ENCODE measurements at regions not wholly inside any gene's neighbourhood (a gene's known extent, or its start where the extent isn't known, plus 50 kb on each side); places are given as distances from the start of the nearest gene placed in this dataset.

GRCh38 chr5:161036296-161036695 lies 184.3 kb upstream of the ATP10B start:
- TF ChIP-seq GATA3 (IDR thresholded peaks at IDR 0.05; ENCODE audit: low read depth, low read length) (no peak), GATA2 (IDR thresholded peaks at IDR 0.05; ENCODE audit: low read depth, low read length) (no peak)

GRCh38 chr5:161034451-161034850 lies 182.4 kb upstream of the ATP10B start:
- TF ChIP-seq GATA2 (IDR thresholded peaks at IDR 0.05; ENCODE audit: low read depth, low read length) = no peak
- TF ChIP-seq GATA3 (IDR thresholded peaks at IDR 0.05; ENCODE audit: low read depth, low read length) = no peak

GRCh38 chr5:161030229-161030628 lies 178.2 kb upstream of the ATP10B start:
- TF ChIP-seq GATA2 (IDR thresholded peaks at IDR 0.05; ENCODE audit: low read depth, low read length) (no peak), GATA3 (IDR thresholded peaks at IDR 0.05; ENCODE audit: low read depth, low read length) (no peak)

- TF ChIP-seq GATA2 (IDR thresholded peaks at IDR 0.05; ENCODE audit: low read depth, low read length) = no peak
- no peak for TF ChIP-seq GATA3 (IDR thresholded peaks at IDR 0.05; ENCODE audit: low read depth, low read length)
Measured at GRCh38 chr5:161027763-161028162, 175.8 kb upstream of the ATP10B start.

- TF ChIP-seq GATA3 (IDR thresholded peaks at IDR 0.05; ENCODE audit: low read depth, low read length) (no peak), GATA2 (IDR thresholded peaks at IDR 0.05; ENCODE audit: low read depth, low read length) (no peak)
Measured at GRCh38 chr5:161023551-161023950, 171.5 kb upstream of the ATP10B start.

- TF ChIP-seq GATA3 (IDR thresholded peaks at IDR 0.05; ENCODE audit: low read depth, low read length) (no peak), GATA2 (IDR thresholded peaks at IDR 0.05; ENCODE audit: low read depth, low read length) (no peak)
Measured at GRCh38 chr5:161022151-161022550, 170.1 kb upstream of the ATP10B start.

GRCh38 chr5:161009817-161010216 lies 157.8 kb upstream of the ATP10B start:
- TF ChIP-seq GATA3 (IDR thresholded peaks at IDR 0.05; ENCODE audit: low read depth, low read length) (no peak), GATA2 (IDR thresholded peaks at IDR 0.05; ENCODE audit: low read depth, low read length) (no peak)

GRCh38 chr5:161009194-161009593 lies 157.2 kb upstream of the ATP10B start:
- TF ChIP-seq GATA3 (IDR thresholded peaks at IDR 0.05; ENCODE audit: low read depth, low read length) = no peak
- TF ChIP-seq GATA2 (IDR thresholded peaks at IDR 0.05; ENCODE audit: low read depth, low read length) = no peak

GRCh38 chr5:161007879-161008278 lies 155.9 kb upstream of the ATP10B start:
- TF ChIP-seq GATA3 (IDR thresholded peaks at IDR 0.05; ENCODE audit: low read depth, low read length) (no peak), GATA2 (IDR thresholded peaks at IDR 0.05; ENCODE audit: low read depth, low read length) (no peak)

- TF ChIP-seq GATA3 (IDR thresholded peaks at IDR 0.05; ENCODE audit: low read depth, low read length) (no peak), GATA2 (IDR thresholded peaks at IDR 0.05; ENCODE audit: low read depth, low read length) (no peak)
Measured at GRCh38 chr5:161002571-161003074, 150.6 kb upstream of the ATP10B start.

GRCh38 chr5:161001604-161002003 lies 149.6 kb upstream of the ATP10B start:
- TF ChIP-seq GATA2 (IDR thresholded peaks at IDR 0.05; ENCODE audit: low read depth, low read length) (no peak), GATA3 (IDR thresholded peaks at IDR 0.05; ENCODE audit: low read depth, low read length) (no peak)

GRCh38 chr5:160991205-160991604 lies 139.2 kb upstream of the ATP10B start:
- TF ChIP-seq GATA3 (IDR thresholded peaks at IDR 0.05; ENCODE audit: low read depth, low read length) = no peak
- no peak for TF ChIP-seq GATA2 (IDR thresholded peaks at IDR 0.05; ENCODE audit: low read depth, low read length)

GRCh38 chr5:160979385-160979784 lies 127.4 kb upstream of the ATP10B start:
- TF ChIP-seq GATA2 (IDR thresholded peaks at IDR 0.05; ENCODE audit: low read depth, low read length) (no peak), GATA3 (IDR thresholded peaks at IDR 0.05; ENCODE audit: low read depth, low read length) (no peak)

- no peak for TF ChIP-seq GATA2 (IDR thresholded peaks at IDR 0.05; ENCODE audit: low read depth, low read length)
- TF ChIP-seq GATA3 (IDR thresholded peaks at IDR 0.05; ENCODE audit: low read depth, low read length) = no peak
Measured at GRCh38 chr5:160978944-160979343, 126.9 kb upstream of the ATP10B start.

GRCh38 chr5:160976181-160976580 lies 124.2 kb upstream of the ATP10B start:
- TF ChIP-seq GATA2 (IDR thresholded peaks at IDR 0.05; ENCODE audit: low read depth, low read length) (no peak), GATA3 (IDR thresholded peaks at IDR 0.05; ENCODE audit: low read depth, low read length) (no peak)

GRCh38 chr5:160970605-160971191 lies 118.7 kb upstream of the ATP10B start:
- TF ChIP-seq GATA2 (IDR thresholded peaks at IDR 0.05; ENCODE audit: low read depth, low read length) (no peak), GATA3 (IDR thresholded peaks at IDR 0.05; ENCODE audit: low read depth, low read length) (no peak)

All from SH-SY5Y (cell line).